ENCODE measurements at regions not wholly inside any gene's neighbourhood (a gene's known extent, or its start where the extent isn't known, plus 50 kb on each side); places are given as distances from the start of the nearest gene placed in this dataset.

- ATAC-seq (ENCODE audit: low read depth): no peak
- intact Hi-C loops (cut with micrococcal nuclease): no loop called here
- Histone ChIP-seq H2AK9ac (replicated peaks; ENCODE audit: low read depth, low read length, poor library complexity) (no peak overlapping the region), H3K14ac (replicated peaks; ENCODE audit: low read depth, low read length) (no peak overlapping the region), H3K36me3 (ENCODE audit: control insufficient read depth, insufficient read depth, low read length) (no peaks in the 10 kb centered on the region), H2BK20ac (ENCODE audit: low read depth, low read length) (no peak overlapping the region), H2AFZ (replicated peaks; ENCODE audit: low read length, poor library complexity) (no peak overlapping the region), H3K18ac (ENCODE audit: low read depth, low read length) (no peak overlapping the region), H3K4me1 (ENCODE audit: control insufficient read depth, insufficient read depth, low read length) (no peaks in the 10 kb centered on the region), H4K8ac (ENCODE audit: low read depth in 2 of 2, low read length in 2 of 2) (no peak overlapping the region), H4K20me1 (ENCODE audit: insufficient read depth, low read length) (no peaks in the 10 kb centered on the region), H3K79me1 (ENCODE audit: low read depth in 1 of 2, low read length in 2 of 2) (no peaks in the 10 kb centered on the region), H3K9me1 (ENCODE audit: insufficient read depth, low read length) (no peaks in the 10 kb centered on the region), H3K27ac (ENCODE audit: insufficient read depth, low read length) (no peak overlapping the region), H2AK5ac (ENCODE audit: low read depth, low read length) (no peak overlapping the region), H3K9ac (ENCODE audit: low read depth, low read length) (no peak overlapping the region), H3K23ac (ENCODE audit: low read depth, low read length) (no peak overlapping the region), H4K5ac (ENCODE audit: low read depth, low read length) (no peak overlapping the region), H3K9me3 (ENCODE audit: control insufficient read depth, insufficient read depth, low read length) (peaks cover 2% of the 10 kb centered on the region; the same call in 1 of the 2 replicates), H2BK15ac (ENCODE audit: low read depth, low read length) (no peak overlapping the region), H3K4me2 (ENCODE audit: low read depth, low read length) (no peak overlapping the region), H3K56ac (ENCODE audit: extremely low read depth, insufficient read depth, low read length) (no peak overlapping the region), H3K27me3 (ENCODE audit: control insufficient read depth, insufficient read depth, low read length) (no peaks in the 10 kb centered on the region), H2BK5ac (ENCODE audit: low read depth, low read length, poor library complexity, severe bottlenecking) (no peak overlapping the region), H4K91ac (ENCODE audit: insufficient read depth, low read depth, low read length) (no peak overlapping the region), H2BK120ac (ENCODE audit: low read depth, low read length) (no peak overlapping the region), H3K4me3 (ENCODE audit: insufficient read depth, low read depth, low read length) (no peak overlapping the region), H3K4ac (ENCODE audit: low read depth, low read length) (no peak overlapping the region)
- no TSS peak for BruUV-seq (replicated peaks)
- TF ChIP-seq MAZ (IDR thresholded peaks at IDR 0.05; ENCODE audit: borderline replicate concordance, low read depth, low read length): no peak
- TF ChIP-seq CHD1 (IDR thresholded peaks at IDR 0.05; ENCODE audit: low read depth, low read length): no peak
- TF ChIP-seq USF2 (IDR thresholded peaks at IDR 0.05; ENCODE audit: low read depth, low read length): no peak
- no peak for TF ChIP-seq ELK1 (IDR thresholded peaks at IDR 0.05; ENCODE audit: borderline replicate concordance, low read depth, low read length)
- no peak for TF ChIP-seq FOS (IDR thresholded peaks at IDR 0.05; ENCODE audit: low read depth, low read length)
- no peak for TF ChIP-seq RFX5 (IDR thresholded peaks at IDR 0.05; ENCODE audit: low read depth, low read length)
- TF ChIP-seq NFE2L2 (IDR thresholded peaks at IDR 0.05; ENCODE audit: low read depth, low read length): no peak
- no peak for TF ChIP-seq SMC3 (IDR thresholded peaks at IDR 0.05; ENCODE audit: low read depth, low read length)
- no peak for TF ChIP-seq RCOR1 (IDR thresholded peaks at IDR 0.05; ENCODE audit: insufficient replicate concordance, low read length)
- TF ChIP-seq CEBPB (IDR thresholded peaks at IDR 0.05; ENCODE audit: low read depth, low read length): no peak
- TF ChIP-seq MXI1 (IDR thresholded peaks at IDR 0.05; ENCODE audit: borderline replicate concordance, low read depth, low read length): no peak
- no peak for TF ChIP-seq POLR2A (IDR thresholded peaks at IDR 0.05; ENCODE audit: low read depth, low read length)
- TF ChIP-seq BHLHE40 (IDR thresholded peaks at IDR 0.05; ENCODE audit: low read depth, low read length): no peak
- TF ChIP-seq MAFK (IDR thresholded peaks at IDR 0.05; ENCODE audit: low read depth, low read length): no peak
- no peak for TF ChIP-seq RAD21 (IDR thresholded peaks at IDR 0.05; ENCODE audit: low read length)
- TF ChIP-seq, protein P1, sequence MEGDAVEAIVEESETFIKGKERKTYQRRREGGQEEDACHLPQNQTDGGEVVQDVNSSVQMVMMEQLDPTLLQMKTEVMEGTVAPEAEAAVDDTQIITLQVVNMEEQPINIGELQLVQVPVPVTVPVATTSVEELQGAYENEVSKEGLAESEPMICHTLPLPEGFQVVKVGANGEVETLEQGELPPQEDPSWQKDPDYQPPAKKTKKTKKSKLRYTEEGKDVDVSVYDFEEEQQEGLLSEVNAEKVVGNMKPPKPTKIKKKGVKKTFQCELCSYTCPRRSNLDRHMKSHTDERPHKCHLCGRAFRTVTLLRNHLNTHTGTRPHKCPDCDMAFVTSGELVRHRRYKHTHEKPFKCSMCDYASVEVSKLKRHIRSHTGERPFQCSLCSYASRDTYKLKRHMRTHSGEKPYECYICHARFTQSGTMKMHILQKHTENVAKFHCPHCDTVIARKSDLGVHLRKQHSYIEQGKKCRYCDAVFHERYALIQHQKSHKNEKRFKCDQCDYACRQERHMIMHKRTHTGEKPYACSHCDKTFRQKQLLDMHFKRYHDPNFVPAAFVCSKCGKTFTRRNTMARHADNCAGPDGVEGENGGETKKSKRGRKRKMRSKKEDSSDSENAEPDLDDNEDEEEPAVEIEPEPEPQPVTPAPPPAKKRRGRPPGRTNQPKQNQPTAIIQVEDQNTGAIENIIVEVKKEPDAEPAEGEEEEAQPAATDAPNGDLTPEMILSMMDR (conservative IDR thresholded peaks at IDR 0.05; ENCODE audit: low read depth, low read length): no peak
- DNase-seq: no peak
- 60% methylated on average over 1 of the region's 5 CpGs; no CpG with 5 or more reads in 1 of the 2 experiments for WGBS, 2 experiments (ENCODE audit: extremely low coverage in 2 of 2, insufficient read length in 1 of 2)
- ChIA-PET POLR2A (ENCODE audit: unreplicated experiment) (no interaction called here), CTCF (no interaction called here)
- dilution Hi-C loops (cut with HindIII; ENCODE audit: low sequenced_read_pairs, unreplicated experiment): no loop called here
- in situ Hi-C loops (cut with MboI; ENCODE audit: low sequenced_read_pairs): no loop called here
These were observed 137.7 kb upstream of the POM121L12 start for GRCh38 chr7:52897713-52898112.
